ENCODE measurements at regions not wholly inside any gene's neighbourhood (a gene's known extent, or its start where the extent isn't known, plus 50 kb on each side); places are given as distances from the start of the nearest gene placed in this dataset.

DNA sequence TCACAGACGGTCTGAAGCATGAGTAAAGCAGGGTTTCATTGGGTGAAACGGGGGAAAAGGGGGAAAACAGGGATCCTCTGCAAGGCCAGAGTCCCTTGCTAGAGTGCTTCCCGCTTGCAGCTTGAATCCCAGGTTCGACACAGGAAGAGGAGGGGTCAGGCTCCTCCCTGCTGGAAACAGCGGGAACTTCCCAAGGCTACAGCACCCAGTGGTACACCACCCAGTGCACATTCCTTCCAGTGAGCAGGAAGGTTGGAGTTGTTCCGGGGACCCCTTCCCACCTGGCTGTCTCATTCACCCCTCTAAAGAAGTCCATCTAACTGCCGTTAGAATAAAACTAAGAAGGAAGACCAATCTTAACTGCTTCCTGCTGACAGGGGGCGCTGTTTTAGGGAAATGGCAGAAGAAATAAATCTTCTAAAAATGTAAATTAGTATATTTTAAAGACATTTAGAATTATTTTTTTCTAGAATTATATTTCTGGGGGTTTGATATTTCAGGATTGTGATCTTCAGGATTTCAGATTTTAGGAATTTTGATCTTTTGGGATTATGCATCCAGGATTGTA is 230.9 kb downstream of the RBM43 start:
- H3K23ac ChIP-seq (ENCODE audit: insufficient read length, low read depth, low read length): no peak overlapping the region
- H3T11ph ChIP-seq (ENCODE audit: low read length): no peak overlapping the region
- H3K79me2 ChIP-seq (ENCODE audit: insufficient read depth, low read length): no peaks in the 10 kb centered on the region
- H3K4me1 ChIP-seq (ENCODE audit: insufficient read depth, low read length): no peaks in the 10 kb centered on the region
- no peak overlapping the region for H3K18ac ChIP-seq (ENCODE audit: insufficient read length, low read depth, low read length)
- H3K27me3 ChIP-seq (ENCODE audit: insufficient read depth, low read length): no peaks in the 10 kb centered on the region
- no CpG with 5 or more reads among the region's 8 CpGs for WGBS (ENCODE audit: extremely low coverage, insufficient read length, low lambda C conversion rate)
- TF ChIP-seq CTCF (conservative IDR thresholded peaks at IDR 0.05): peak; percentile 71
- no peaks in the 10 kb centered on the region for H3K4me1 Mint-ChIP-seq
- H2BK12ac ChIP-seq (ENCODE audit: insufficient read length, low read depth, low read length): no peak overlapping the region
- H4K8ac ChIP-seq (replicated peaks; ENCODE audit: insufficient read length, low read depth, low read length): no peak overlapping the region
- H3K9ac ChIP-seq (ENCODE audit: extremely low read depth, insufficient read length, low read length): no peak overlapping the region
- H3K79me1 ChIP-seq (ENCODE audit: insufficient read depth, low read depth, low read length, poor library complexity, severe bottlenecking): no peaks in the 10 kb centered on the region
- H3K27ac Mint-ChIP-seq: no peak overlapping the region
- no peaks in the 10 kb centered on the region for H3K9me3 ChIP-seq (ENCODE audit: control insufficient read depth, low read depth, low read length)
- H3K14ac ChIP-seq (ENCODE audit: insufficient read depth, low read length): no peak overlapping the region
- no peak overlapping the region for H2BK20ac ChIP-seq (ENCODE audit: low read depth, low read length, poor library complexity, severe bottlenecking)
- no peak overlapping the region for H3K4me2 ChIP-seq (ENCODE audit: insufficient read depth, insufficient read length, low read length)
- no peak overlapping the region for H4K91ac ChIP-seq (ENCODE audit: insufficient read length, low read depth, low read length)
- H3K4me3 Mint-ChIP-seq: no peak overlapping the region
- DNase-seq: no peak
- no peak overlapping the region for H2AFZ ChIP-seq (ENCODE audit: low read length)
- no peaks in the 10 kb centered on the region for H3K23me2 ChIP-seq (ENCODE audit: insufficient read length, low read depth, low read length, poor library complexity, severe bottlenecking)
- no peak overlapping the region for H3K56ac ChIP-seq (ENCODE audit: insufficient read length, low read depth, low read length)
- H2BK15ac ChIP-seq (ENCODE audit: low read depth, low read length): no peak overlapping the region
- H2BK5ac ChIP-seq (ENCODE audit: insufficient read length, low read length): no peak overlapping the region
- H3K36me3 Mint-ChIP-seq (ENCODE audit: insufficient read depth in 1 of 3, low read depth in 3 of 3): no peaks in the 10 kb centered on the region
- no peaks in the 10 kb centered on the region for H3K27me3 Mint-ChIP-seq (ENCODE audit: low read depth)
- no peak overlapping the region for H3K4ac ChIP-seq (ENCODE audit: low read depth, low read length)
- no peak overlapping the region for H2AK5ac ChIP-seq (ENCODE audit: insufficient read length, low read length)
- H3K9me3 Mint-ChIP-seq: no peaks in the 10 kb centered on the region
- H2BK120ac ChIP-seq (ENCODE audit: low read depth, low read length, poor library complexity, severe bottlenecking): no peak overlapping the region
- no peak overlapping the region for H3K27ac ChIP-seq (ENCODE audit: insufficient read length, low read depth, low read length)
- no peaks in the 10 kb centered on the region for H4K20me1 ChIP-seq (ENCODE audit: control insufficient read depth, insufficient read depth, insufficient read length)
- H4K5ac ChIP-seq (ENCODE audit: insufficient read length, low read depth, low read length): no peak overlapping the region

Measured in H9 (cell line).